GM18498 (cell line): ENCODE measurements at regions not wholly inside any gene's neighbourhood (a gene's known extent, or its start where the extent isn't known, plus 50 kb on each side); places are given as distances from the start of the nearest gene placed in this dataset.

ENCODE experiments used
- ATAC-seq: cut with Tn5 transposase; IDR thresholded peaks from one replicate; pipeline ENCODE4 v1.9.1; 2021; ENCODE audit warnings: mild to moderate bottlenecking, moderate library complexity; ENCODE audit not compliant: unreplicated experiment

DNA sequence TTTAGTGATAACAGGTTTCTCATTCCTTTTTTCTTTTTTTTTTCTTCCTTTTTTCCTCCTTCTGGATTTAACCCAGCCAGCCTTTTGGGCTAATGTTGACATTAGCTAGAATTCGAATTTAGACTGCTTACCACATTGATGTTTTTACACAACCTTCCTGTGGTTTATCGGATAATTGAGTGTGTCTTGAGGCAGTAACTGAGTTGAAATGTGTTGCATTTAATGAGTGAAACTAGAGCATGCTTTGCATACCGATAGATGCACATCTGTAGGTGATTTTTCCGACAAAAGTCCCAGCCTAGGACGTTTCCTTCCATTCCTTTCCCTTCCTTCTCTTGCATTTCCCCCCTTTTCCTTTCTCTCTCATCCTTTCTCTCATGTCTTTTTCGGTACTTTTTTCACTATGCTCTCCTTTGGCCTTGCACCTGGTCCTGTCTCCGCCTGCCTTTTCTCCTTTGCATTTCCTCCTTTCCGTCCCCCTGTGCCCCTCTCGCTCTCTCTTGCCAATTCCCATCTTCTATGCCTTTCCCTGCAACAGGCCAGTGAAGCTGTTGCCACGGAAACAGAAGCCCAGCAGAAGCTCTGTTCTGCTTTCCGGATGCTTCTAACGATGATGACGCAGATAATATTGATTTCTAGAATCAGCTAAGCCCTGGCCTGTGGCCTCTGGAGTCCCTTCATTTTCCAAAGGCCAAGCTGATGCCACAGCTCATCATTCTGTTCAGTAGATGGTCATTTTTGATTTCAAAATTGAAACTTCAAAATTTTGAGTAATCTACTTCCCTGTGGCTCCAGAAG is 76.1 kb downstream of the SLC25A47 start:
- no peak for ATAC-seq

DNA sequence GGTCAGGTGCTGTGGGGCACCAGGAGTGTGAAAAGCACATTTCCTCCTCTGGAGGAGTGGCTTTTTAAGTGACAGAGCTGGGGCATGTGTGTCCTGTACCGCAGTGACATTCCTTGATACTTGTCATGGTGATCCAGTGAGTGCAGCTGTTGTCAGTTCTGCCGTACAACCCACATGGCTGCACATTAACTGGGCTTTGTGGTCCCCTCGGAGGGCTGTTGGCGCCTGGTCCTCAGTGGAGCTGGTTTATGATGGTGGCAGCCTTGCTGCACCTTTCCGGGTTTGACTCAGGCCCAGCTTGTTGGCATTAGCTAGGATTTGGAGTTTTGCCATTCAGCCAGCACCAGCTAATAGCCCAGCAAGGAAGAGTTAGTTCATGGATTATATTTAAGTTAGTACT is 77.0 kb downstream of the SLC25A47 start:
- ATAC-seq, result no peak

DNA sequence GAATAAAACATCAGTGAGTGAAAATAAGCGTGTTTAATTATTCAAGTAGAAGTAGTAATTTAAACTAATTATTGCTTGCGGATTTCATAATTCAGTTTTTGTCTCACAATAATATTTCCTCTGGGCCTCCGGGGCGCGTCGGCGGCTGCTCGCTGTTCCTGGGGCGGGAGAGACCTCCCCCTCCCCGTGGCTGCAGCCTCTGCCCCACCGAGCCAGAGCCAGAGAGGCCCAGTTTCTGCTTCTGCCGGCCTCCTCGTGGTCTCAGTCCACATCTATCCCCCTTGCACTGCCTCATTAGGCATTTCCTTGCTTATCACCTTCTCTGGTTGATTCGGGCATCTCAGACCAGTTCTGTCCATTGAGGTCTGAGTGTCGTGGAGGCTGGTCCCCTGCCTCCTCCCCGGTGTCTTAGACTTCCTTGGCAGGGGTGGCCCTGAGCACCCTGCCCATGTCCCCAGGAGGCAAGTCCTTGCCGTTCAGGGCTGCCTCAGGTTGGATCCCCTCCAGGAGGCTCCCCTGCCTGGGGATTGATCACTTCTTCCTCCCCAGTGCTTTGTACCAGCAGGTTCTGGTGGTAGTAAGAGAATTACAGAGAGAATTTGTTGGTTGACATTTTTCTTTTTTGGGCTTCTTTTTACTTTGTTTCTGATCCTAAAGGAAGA is 78.0 kb downstream of the SLC25A47 start:
- no peak for ATAC-seq

GRCh38 chr14:100401792-100402191 is 78.7 kb downstream of the SLC25A47 start:
- ATAC-seq, result no peak

GRCh38 chr14:100402631-100403030 is 79.5 kb downstream of the SLC25A47 start:
- no peak for ATAC-seq

DNA sequence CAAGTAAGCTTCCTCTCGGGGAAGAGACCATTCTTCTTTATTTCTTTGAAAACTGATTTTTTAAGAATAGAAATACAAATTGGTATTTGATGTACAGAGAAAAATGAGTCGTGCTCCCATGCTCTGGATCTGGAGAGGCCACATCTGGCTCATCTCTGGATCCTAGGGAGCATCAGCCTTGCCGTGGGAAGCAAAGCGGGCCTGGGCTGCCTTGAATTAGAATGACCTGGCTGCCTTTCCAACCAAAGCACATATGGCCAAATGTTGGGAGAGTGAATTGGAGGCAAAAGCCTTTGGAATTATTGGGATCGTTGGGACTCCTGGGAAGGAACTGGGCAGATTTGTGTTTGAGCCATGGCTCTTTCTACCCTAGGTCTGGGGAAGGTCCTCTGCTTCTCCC is 80.0 kb downstream of the SLC25A47 start:
- ATAC-seq, result no peak

DNA sequence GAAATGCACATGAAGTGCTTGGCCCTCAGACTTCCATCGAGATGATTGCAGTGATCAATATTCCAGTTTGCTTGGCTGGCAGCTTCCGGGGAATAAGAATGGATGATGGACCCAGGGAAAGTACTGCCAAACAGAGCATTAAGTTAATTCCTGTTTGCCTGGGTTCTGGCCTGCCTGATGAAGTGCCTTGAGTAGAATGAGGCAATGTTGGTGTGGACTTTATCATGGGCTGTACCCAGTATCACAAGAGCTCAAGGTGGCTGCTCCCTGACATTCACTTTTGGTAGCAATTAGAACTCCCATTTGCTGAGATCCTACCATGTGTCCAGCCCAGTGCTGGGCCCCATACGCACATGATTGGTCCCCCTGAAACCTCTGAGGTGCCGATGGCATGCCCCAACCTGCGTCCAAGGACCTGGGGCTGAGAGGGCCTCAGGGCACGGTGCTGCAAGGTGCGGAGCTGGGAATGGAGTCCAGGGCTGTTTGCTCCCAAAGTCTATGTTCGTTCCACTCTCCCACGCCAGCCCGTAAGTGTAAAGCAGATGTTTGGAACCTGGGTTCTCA is 80.7 kb downstream of the SLC25A47 start:
- ATAC-seq, result no peak

GRCh38 chr14:100404419-100404818 is 81.3 kb downstream of the SLC25A47 start:
- ATAC-seq, result no peak

DNA sequence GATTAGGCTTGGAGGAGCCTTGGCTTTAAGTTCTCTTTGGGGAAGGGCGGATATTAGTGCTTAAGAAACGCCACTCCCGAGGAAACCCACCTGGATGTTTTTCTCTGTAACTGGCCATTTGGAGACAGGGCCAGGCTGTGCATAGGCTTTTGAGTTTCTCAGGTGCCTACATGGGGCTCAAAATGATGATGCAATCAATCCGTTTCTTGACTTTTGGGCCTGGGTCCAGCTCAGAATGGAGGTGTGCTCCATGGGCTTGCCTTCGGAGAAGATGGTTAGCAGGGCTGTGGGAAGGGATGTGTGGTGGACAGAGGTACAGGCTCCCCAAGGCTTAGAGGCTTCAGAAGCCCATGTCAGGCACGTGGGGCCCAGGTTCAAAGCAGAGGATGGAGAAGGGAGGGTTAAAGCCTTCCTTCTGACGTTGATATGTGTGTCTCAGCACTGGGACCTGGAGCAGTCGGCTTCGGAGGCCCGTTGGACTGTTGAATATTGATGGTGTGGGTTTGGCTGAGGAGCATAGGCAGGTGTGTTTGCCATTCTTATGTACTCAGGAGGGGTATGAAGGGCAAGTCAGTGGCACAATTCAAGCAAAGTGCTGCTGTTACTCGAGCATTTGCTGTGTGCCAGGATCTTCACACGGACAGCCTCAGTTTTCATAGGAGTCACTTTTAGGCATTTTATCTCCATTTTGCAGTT is 82.8 kb downstream of the SLC25A47 start:
- no peak for ATAC-seq

GRCh38 chr14:100406505-100407131 is 83.5 kb downstream of the SLC25A47 start:
- ATAC-seq, result no peak

- ATAC-seq, result no peak
Observed at GRCh38 chr14:100407376-100408102, 84.4 kb downstream of the SLC25A47 start.

DNA sequence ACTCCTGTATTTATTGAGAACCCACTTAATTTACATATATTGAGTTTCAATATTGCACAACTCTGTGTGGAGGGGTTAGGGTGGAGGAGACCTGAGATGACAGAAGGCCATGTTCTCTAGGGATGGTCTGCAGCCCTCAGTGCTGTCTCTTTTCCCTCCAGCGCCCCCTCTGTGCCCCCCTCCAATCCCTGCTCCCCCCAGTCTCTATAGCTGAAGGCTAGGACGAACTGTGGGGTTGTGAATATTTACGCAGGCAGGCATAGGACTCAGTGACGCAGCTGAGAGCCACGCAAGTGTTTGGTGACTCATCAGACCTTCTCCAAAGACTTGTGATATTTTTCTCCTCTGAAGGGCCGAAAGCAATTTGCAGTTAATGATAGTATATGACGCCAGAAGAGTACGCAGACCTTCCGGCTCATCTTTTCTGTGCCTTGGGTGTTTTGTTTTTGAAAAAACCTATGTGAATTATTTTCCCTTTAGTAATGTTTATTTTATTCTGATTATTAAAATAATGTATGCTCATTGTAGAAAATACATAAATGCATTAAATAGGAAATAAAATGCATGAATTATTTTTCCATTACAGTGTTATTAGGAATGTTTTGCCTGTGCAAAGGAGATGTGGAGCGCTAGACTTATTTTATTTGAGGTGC is 85.3 kb downstream of the SLC25A47 start:
- ATAC-seq, result no peak

GRCh38 chr14:100409003-100409360 is 85.8 kb downstream of the SLC25A47 start:
- no peak for ATAC-seq

GRCh38 chr14:100409651-100410050 is 86.5 kb downstream of the SLC25A47 start:
- no peak for ATAC-seq

- no peak for ATAC-seq
Observed at GRCh38 chr14:100410056-100410565, 87.0 kb downstream of the SLC25A47 start.

- no peak for ATAC-seq
Observed at GRCh38 chr14:100413699-100414098, 90.6 kb downstream of the SLC25A47 start.

DNA sequence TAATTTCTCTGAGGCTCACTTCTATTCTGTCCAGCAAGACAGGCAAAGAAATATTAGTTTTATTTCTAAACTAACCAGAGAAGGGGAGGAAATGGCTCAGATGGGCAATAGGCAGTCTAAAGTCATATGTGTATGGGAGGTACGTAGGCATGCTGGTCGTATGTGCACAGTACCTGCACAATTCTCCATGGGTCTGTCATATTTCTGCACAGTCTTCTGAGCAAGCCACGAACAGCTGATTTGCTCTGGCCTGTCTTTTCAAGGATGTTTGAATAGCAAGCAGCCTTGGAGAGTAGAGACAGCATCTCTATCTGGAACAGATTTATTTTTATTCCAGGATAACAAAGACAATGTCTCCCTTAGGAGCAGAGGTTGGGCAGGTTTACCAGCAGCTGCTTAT is 92.1 kb downstream of the SLC25A47 start:
- ATAC-seq, result no peak

DNA sequence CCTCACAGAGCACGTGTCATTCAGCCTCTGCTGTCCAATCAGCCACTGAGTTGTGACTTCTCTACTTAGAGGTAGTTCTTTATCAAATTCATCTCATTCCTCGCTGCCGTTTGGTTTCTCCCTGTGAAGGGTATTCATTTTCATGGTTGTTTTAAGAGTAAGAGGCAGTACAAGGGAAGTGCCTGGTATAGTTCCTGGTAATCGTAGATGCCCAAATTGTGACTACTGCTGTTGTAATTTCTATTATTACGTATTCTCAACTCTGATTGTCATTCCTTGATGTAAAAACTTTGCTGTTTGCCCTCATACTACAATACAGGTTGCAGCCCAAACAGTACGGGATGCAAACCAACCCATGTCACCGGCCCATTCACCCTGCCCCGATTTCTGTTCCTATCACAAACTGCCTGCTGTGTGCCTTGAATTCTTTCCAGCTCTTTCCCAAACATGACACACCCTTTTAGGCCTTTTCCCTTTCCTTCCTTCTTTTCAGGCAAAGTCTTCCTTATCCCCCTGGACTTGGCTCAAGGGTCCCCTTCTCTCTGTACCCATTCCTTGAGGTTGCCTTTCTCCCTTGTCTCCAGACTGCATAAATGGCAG is 93.0 kb downstream of the SLC25A47 start:
- ATAC-seq, result no peak
